GM18517 (cell line): ENCODE measurements at regions not wholly inside any gene's neighbourhood (a gene's known extent, or its start where the extent isn't known, plus 50 kb on each side); places are given as distances from the start of the nearest gene placed in this dataset.
"Not testable (repeated sequence)": the region's sequence is repeated elsewhere in the genome, so short reads cannot be mapped to it uniquely, and the experiment has no call there.

Source experiments
- ATAC-seq: cut with Tn5 transposase; IDR thresholded peaks from one replicate; pipeline ENCODE4 v1.9.1; 2021; ENCODE audit warnings: mild to moderate bottlenecking, moderate library complexity; ENCODE audit not compliant: unreplicated experiment

DNA sequence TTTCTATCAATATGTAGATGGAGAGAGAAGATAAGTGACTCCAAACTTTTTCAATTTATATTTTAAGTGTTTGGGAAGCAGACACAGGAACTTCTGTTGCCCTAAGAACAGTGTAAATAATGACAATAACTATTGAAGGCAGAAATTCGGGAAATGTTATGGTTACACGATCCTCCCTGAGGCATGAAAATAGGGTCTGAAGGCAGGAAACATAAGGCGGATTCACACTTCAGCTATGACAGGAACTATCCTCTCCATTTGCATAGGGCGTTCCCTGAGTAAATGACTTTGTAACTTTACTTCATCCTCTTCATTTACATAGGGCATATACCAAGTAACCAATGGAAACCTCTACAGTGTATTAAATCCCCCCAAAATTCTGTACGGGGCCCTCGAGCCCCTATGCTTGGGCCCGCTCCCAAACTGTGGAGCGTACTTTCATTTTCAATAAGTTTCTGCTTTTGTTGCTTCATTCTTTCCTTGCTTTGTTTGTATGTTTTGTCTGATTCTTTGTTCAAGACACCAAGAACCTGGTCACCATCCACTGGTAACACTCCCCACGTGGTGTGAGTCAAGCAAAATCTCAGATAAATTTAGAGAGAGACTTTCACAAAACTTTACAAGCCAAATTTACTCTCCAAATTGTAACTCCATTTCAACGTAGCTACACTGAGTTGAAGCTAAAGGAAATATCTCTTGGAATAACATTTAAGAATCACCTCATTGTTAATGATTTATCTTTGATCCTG lies 2504.3 kb downstream of the ARAP2 start:
- ATAC-seq, result no peak

DNA sequence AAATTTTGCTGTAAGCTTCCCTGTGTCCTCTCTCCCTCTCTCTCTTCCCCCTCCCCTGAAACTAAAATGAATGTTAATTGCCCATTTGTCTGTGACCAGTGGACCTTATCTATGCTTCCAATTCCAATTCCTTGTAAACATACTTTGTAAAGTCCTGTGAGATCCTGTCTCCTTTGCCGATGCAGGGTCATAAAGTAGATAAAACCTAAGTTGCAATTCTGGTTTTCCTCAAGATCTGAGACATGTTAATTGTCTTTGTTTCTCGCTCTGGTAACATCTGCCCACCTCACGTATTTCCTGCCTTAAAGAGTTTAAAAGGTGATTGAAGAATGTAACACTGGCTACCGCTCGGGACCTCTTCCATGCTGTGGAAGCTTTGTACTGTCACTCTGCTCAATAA lies 2503.4 kb downstream of the ARAP2 start:
- not testable (repeated sequence) for ATAC-seq

DNA sequence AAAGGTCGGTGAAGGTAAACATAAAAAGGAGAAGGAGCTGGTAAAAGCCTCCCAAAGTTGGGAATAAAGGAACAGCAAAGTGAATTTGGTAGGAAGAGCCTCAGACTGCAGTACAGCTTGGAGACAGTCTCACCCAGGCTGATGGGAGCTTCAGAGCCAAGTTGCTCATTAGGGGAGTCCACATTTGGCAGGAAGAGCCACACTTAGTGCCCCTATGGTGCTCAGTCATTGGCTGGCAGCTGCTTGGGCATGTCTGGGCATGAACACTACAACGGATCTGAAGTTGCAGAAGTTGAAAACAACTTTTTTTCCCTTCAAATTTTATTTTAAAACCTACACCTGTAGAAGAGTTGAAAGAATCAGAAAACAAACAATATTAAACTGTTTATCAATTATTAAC lies 2497.3 kb downstream of the ARAP2 start:
- no peak for ATAC-seq

DNA sequence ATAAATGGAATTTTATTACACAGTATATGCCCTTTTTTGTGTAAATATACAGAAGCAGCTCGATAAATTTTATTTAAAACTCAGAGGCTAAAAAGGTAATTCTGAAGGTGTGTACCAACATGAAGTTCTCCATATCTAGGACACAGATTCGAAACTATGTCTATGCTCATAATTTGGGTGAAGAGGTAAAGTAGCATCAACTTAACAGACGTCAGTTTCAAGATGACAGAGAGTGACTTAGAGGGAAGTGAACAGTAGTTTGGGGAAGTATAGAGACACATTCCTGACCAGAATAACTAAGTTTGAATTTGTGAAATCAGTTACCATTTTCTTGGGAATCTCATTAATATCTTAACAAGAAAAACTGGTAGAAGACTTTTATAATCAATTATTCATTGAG lies 2493.3 kb downstream of the ARAP2 start:
- ATAC-seq, result no peak

DNA sequence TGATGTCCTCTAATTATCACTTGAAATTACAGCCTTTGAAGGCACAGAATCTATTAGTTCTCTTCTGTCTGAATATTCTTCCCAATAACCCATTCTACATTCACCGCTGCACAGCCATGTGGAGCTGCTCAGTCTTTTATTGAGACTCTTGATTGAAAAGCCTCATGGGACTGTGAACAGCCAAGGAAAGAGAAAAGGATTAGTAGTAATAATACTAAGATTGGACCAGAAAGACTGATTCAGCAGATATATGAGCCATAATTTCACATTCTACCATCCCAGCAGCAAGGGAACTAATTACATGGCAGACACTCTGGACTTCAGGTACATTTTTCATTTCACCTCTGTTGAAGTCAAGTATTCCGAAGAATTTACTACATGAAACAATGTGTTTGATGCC lies 2471.7 kb downstream of the ARAP2 start:
- no peak for ATAC-seq

DNA sequence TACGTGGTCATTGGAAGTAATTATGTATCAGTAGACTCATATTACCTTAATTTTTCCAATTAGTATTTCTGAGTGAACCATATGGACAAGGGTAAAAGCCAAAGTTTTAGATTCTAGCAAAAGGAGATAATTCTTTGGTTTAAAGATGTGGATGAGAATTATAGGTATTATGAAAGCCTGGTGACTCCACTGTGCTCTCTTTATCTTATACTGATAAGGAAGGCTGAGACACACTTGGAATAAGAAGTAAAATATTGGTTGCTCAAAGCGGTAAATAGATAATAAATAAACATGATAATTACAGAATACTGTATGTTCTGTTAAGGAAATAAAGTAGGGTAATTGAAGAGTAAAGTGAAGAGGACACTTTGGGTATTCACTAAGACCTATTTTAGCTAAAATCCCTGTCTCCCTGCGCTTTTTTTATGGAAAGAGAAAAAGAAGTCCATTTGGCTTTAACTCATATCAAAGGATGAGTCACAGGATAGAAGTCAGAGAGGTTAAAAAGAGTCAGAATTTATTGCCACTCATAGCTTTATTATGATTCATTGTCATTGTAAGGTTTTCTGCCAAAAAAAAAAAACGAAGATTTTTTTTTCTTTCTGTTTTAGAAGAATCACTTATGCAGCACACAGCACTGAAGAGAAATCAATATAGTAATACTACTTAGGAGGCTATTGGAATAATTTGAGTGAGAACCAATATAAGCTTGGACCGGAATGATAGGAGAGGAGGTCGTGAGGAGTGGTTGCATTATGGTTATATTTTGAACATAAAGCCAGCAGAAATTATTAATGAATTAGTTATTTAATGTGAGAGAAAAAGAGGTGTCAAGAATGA lies 2463.1 kb downstream of the ARAP2 start:
- no peak for ATAC-seq

DNA sequence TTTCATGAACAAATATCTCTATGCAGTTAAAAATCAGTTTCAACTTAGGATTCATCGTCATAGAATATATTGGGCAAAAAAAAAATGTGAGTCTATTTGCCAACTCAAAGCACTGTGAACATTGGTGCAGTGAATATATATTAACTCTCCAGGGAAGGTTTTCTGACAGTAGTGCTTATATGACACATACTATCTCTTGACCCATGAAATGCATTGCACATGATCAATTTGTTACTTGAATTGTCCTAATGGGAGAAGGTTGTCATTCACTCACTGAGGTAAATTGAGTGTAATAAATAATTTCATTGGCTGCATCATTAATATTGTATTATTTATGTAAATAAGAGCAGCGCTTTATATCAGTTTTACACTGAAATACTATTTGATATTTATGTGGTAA lies 2458.5 kb downstream of the ARAP2 start:
- no peak for ATAC-seq

DNA sequence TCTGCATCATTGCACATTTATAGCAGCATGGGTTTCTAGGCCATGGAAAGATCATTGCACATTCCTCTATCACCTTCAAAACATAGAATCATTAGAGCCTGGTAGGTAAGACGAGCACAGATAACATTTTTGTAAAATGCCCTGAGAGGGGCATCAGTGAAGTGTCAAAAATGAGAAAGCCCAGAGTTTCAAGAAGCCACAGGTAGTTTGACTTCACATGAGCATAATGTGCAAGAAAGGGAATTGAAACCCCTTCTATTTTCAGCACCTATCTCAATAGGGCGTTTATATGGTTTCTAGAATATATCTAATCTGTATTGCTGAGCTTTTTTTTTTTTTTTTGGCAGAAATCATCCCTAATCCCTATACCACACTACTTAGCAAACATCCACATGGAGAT lies 2441.7 kb downstream of the ARAP2 start:
- no peak for ATAC-seq

DNA sequence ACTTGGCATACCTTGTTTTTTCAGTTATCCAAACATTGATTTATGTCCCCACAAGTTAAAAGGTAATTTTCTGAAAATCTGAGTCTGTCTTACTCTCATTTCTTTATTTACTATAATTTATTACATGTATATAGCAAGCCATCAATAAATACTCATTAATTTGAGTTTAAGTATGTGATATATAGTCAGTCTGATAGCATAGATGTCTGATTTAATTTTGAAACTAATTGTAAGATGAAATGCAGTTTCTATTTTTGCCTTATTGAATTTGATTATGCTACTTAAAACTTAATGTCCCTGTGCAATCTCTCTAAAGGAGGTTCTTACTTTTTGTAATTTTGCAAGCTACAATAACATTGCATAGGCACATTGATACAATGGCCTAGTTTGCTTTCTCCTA lies 2418.6 kb downstream of the ARAP2 start:
- ATAC-seq, result no peak

DNA sequence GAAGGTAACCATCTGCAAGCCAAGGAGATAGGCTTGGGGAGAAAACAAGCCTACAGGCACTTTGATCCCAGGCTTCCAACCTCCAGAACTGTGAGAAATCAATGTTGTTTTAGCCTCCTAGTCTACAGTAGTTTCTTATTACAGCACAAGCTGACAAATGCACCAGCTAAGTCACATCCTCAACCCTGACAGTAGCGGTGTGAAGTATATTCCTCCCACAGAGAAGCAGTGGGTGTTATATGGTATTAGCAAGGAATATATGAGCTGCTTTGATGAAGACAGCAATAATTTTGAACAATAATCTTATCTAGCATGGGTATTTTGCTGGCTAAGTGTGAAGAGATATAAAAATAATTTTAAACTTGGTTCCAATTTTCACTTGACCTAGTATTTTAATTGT lies 2415.0 kb downstream of the ARAP2 start:
- ATAC-seq, result not testable (repeated sequence)

DNA sequence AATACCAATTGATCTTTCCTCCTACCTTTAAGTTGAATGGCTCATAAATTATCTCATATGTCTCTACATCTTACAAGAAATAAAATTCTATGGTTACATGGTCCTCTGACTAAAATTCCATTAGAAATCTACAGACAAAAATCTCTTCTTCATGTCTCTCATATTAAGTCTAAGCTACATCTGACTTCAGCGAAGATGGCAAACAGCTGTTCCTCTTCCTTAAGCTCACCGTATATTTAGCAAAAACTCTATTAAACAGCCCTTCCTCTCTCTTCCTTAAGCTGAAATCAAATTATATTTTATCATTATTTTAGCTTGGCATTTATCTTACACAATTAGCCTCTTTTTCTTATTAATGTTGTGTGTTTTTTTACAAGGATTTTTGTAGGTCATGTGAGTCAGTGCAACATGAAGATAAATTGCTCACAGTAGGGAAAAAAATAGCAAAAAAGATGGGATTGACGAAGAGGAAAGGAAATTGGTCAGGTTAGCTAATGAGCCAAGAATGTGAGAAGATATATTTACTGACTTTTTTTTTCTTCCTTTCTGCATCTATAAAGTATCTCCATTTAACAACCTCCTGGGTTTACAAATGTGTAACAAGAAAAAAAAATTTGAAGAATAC lies 2412.8 kb downstream of the ARAP2 start:
- ATAC-seq, result no peak

DNA sequence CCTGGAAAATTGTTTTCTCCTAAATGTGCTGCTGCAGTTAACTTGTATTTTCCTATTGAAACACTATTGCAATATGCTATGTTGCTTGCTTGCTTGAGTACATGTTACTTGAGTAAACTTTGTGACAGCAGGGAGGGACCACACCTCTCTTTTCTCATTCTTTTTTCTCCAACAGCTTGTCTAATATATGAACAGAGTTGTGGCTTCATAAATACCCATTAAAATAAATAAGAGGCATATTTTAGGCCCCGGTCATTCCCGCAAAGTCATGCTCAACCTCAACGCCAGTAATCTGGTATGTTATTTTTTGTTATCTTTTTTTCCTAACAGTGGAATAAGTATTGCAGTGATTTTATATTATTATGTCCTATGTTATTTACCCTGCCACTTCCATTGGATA lies 2408.6 kb downstream of the ARAP2 start:
- not testable (repeated sequence) for ATAC-seq

DNA sequence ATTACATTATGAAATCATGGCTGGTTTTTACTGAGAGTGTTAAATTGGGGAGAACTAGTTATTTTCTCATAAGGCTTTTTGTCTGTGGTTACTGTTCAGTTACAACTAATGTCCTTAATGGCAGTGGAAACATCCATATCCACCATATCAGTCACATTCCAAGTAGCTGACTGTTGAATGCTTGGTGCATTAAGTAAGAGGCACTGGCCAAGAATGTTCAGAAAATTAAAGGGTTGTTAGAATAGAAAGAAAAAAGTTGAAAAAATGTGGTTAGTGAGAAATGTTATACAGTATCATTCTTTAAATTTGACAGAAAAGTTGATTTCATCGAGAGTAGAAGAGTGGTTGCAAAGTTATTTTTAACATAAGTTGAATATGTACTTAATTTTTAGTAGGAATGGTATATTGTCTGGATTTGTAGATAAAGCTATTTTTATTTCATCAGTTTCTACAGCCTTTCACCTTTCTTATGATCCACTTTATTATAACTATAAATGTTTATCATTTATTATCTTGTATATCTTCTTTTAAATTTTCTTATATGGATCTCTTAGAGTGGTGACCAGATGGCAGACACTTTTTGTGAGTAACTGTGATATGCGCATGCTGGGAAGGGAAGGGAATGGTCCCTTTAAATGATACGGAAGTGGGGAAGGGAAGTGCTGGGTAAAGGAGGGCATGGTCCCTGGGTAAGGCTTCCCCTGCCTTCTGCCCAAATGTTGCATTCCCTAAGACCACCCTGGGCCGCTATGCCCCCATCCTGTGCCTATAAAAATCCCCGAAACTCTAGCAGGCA lies 2407.1 kb downstream of the ARAP2 start:
- no peak for ATAC-seq

DNA sequence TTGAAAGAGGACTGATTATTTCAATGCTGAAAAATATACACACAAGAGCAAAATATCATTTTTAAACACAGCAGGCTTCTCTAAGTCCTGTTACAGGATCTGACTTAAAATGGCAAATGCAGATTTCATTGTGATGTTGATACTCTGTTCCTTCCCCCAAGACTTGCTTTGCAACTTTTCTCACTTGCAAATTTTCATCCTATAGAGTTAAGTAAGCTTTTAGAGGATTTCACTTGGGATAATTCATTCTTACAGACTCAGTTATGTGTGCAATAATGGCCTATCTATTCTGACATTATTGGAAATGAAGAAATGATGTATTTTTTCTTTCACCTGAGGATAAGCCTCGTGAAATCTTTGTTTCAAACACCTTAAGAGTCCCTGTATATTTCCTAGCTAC lies 2403.2 kb downstream of the ARAP2 start:
- ATAC-seq, result no peak

DNA sequence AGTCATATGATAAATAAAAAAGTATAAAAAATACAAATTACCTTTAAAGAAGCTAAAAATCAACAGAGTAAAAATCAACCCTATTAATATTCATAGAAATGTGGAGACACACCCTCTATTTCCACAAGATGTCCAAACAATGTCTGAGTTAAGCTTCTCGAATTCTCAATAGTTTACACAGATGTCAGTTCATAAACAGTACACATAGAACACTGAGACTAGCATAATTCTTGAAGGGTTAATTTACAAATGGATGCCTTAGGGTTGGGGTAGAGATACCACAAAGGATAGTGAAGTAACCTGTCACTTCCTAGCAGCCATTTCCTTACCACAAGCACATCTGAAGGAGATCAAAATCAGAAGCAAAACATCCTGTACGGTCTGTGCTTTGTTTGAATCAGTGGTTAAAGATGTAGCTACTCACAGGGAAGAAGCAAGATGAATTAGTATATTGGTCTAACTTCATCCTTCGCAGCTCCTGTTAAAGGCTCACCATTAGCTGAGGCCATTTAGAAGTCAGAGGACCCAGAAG lies 2393.9 kb downstream of the ARAP2 start:
- no peak for ATAC-seq

DNA sequence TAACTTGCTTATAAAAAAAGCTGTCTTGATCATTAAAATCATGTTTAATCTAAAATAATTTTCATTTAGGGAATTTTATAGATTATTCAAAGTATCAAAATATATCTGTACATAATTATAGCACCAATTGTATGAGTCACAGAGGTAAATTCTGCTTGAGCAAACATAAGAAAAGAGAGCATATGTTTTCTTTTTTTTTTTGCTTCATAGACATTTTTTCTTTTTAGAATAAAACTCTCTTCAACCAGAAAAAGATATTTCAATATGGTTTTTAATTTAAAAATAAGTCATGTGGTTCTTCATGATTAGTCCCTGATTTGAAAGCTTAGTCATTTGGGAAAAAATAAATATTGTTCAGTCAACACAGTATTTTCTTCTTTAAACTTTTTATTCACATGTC lies 2390.6 kb downstream of the ARAP2 start:
- not testable (repeated sequence) for ATAC-seq

DNA sequence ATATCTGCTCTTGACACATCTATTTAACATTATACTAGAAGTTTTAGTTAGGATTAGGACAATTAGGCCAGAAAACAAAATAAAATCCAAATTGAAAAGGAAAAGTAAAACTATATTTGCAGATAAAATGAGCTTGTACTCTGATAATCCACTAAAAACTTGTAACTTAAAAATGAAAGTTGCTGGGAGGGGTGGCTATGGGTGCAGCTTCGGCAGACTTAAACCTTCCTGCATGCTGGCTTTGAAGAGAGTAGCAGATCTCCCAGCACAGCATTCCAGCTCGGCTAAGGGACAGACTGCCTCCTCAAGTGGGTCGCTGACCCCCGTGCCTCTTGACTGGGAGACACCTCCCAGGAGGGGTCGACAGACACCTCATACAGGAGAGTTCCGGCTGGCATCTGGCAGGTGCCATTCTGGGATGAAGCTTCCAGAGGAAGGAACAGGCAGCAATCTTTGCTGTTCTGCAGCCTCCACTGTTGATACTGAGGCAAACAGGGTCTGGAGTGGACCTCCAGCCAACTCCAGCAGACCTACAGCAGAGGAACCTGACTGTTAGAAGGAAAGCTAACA lies 2379.9 kb downstream of the ARAP2 start:
- no peak for ATAC-seq

DNA sequence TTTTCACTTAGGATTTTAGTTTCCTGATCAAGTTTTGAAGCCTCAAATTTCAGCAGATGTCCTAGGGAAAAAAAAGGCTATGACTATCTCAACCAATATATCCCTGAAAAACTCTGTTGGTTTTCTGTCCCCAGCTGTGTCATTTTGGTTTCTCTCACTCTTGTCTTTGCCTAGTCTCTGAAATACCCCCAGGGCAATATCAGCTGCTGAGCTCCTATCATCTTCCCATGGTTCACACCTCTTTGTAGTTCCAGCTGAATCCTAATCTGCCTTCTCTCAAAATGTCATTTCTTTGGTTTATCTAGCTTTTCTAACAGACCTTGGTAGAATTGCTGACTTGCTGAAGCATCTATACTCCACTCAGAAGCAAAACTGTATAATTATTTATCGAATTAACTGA lies 2370.5 kb downstream of the ARAP2 start:
- ATAC-seq, result no peak

DNA sequence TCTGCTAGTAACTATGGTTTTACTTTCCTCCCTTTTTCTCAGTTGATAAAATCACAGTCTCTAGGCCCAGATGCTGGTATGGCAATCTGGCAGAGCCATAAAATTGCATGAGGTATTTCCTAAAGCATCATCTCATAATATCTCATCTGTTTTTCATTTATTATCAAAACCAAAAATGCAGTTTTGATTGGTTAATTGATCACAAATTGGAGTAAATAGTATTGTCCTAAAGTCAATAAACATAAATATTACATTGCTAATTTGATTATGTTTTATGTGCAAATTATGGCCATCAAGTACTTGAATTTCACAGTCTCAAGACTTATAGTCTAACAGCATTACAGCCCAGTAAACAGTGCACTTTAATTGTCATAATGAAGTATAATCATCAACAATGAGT lies 2365.6 kb downstream of the ARAP2 start:
- ATAC-seq, result no peak

DNA sequence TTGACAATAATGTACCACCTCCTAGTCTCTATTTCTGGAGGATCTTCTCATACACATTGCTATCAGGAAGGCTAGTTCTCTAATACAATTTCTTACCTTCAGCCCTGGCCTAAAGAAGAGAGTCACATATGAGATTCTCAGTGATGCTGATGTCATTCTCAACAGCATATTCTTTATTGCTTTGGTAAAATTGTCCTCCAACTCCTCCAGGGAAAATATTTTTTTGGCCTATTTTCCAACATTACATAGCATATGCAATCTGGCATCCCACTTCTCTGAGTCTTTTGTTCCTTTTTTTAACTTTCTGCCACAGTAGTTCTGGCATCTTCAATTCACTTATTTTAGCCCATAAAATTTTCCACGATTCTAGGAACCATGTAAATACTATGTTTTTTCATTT lies 2363.1 kb downstream of the ARAP2 start:
- ATAC-seq, result no peak
